ENCODE measurements at regions not wholly inside any gene's neighbourhood (a gene's known extent, or its start where the extent isn't known, plus 50 kb on each side); places are given as distances from the start of the nearest gene placed in this dataset.

- TF ChIP-seq ZNF626 (tag by site-specific recombination; IDR thresholded peaks at IDR 0.05) (no peak), SCRT1 (tag by site-specific recombination; IDR thresholded peaks at IDR 0.05; ENCODE audit: borderline replicate concordance) (no peak), SP2 (tag by site-specific recombination; IDR thresholded peaks at IDR 0.05) (no peak), ZNF704 (tag by site-specific recombination; IDR thresholded peaks at IDR 0.05) (no peak), ZNF514 (tag by site-specific recombination; IDR thresholded peaks at IDR 0.05) (no peak), ZFP3 (tag by site-specific recombination; IDR thresholded peaks at IDR 0.05; ENCODE audit: low read depth) (no peak), ZNF16 (tag by site-specific recombination; IDR thresholded peaks at IDR 0.05; ENCODE audit: low read depth) (no peak), ZFP69B (tag by site-specific recombination; IDR thresholded peaks at IDR 0.05) (no peak), ZBTB17 (tag by site-specific recombination; IDR thresholded peaks at IDR 0.05) (no peak)
- TF ChIP-seq, protein P1, sequence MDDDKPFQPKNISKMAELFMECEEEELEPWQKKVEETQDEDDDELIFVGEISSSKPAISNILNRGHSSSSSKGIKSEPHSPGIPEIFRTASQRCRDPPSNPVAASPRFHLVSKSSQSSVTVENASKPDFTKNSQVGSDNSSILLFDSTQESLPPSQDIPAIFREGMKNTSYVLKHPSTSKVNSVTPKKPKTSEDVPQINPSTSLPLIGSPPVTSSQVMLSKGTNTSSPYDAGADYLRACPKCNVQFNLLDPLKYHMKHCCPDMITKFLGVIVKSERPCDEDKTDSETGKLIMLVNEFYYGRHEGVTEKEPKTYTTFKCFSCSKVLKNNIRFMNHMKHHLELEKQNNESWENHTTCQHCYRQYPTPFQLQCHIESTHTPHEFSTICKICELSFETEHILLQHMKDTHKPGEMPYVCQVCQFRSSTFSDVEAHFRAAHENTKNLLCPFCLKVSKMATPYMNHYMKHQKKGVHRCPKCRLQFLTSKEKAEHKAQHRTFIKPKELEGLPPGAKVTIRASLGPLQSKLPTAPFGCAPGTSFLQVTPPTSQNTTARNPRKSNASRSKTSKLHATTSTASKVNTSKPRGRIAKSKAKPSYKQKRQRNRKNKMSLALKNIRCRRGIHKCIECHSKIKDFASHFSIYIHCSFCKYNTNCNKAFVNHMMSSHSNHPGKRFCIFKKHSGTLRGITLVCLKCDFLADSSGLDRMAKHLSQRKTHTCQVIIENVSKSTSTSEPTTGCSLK (tag by site-specific recombination; IDR thresholded peaks at IDR 0.05): no peak
These were observed 203.9 kb upstream of the SAMSN1 start (continued) for GRCh38 chr21:14750041-14750440.

DNA sequence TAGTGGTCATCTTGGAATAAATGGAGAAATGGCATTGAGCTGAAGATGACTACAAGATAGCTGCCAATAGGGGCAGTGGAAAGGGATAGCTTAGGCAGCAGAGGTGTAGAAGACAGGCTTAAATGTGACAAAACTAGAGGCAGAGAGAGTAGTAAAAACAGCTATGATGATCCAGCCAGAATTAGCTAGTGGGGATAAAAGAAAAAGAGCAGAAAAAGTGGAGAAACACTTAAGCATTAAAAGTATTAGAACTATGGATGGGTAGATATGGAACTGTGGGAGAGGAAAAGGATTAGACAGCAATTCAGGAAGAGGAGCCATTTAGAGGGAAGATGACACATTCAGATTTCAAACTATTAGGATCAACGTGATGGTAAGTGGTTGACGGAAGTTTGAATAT, 202.5 kb upstream of the SAMSN1 start:
- TF ChIP-seq, protein P2, sequence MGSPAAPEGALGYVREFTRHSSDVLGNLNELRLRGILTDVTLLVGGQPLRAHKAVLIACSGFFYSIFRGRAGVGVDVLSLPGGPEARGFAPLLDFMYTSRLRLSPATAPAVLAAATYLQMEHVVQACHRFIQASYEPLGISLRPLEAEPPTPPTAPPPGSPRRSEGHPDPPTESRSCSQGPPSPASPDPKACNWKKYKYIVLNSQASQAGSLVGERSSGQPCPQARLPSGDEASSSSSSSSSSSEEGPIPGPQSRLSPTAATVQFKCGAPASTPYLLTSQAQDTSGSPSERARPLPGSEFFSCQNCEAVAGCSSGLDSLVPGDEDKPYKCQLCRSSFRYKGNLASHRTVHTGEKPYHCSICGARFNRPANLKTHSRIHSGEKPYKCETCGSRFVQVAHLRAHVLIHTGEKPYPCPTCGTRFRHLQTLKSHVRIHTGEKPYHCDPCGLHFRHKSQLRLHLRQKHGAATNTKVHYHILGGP (tag by site-specific recombination; IDR thresholded peaks at IDR 0.05): no peak
- TF ChIP-seq ZNF670 (tag by site-specific recombination; IDR thresholded peaks at IDR 0.05; ENCODE audit: low read depth) (no peak), KLF10 (tag by site-specific recombination; IDR thresholded peaks at IDR 0.05) (no peak), ZEB2 (tag by site-specific recombination; IDR thresholded peaks at IDR 0.05) (no peak), ZNF449 (tag by site-specific recombination; IDR thresholded peaks at IDR 0.05) (no peak), ZNF571 (tag by site-specific recombination; IDR thresholded peaks at IDR 0.05) (no peak), SETDB1 (IDR thresholded peaks at IDR 0.05; ENCODE audit: insufficient read length, low read length) (no peak), ZNF146 (tag by site-specific recombination; IDR thresholded peaks at IDR 0.05) (no peak), KLF17 (tag by site-specific recombination; IDR thresholded peaks at IDR 0.05) (no peak)
- TF ChIP-seq, protein P3, sequence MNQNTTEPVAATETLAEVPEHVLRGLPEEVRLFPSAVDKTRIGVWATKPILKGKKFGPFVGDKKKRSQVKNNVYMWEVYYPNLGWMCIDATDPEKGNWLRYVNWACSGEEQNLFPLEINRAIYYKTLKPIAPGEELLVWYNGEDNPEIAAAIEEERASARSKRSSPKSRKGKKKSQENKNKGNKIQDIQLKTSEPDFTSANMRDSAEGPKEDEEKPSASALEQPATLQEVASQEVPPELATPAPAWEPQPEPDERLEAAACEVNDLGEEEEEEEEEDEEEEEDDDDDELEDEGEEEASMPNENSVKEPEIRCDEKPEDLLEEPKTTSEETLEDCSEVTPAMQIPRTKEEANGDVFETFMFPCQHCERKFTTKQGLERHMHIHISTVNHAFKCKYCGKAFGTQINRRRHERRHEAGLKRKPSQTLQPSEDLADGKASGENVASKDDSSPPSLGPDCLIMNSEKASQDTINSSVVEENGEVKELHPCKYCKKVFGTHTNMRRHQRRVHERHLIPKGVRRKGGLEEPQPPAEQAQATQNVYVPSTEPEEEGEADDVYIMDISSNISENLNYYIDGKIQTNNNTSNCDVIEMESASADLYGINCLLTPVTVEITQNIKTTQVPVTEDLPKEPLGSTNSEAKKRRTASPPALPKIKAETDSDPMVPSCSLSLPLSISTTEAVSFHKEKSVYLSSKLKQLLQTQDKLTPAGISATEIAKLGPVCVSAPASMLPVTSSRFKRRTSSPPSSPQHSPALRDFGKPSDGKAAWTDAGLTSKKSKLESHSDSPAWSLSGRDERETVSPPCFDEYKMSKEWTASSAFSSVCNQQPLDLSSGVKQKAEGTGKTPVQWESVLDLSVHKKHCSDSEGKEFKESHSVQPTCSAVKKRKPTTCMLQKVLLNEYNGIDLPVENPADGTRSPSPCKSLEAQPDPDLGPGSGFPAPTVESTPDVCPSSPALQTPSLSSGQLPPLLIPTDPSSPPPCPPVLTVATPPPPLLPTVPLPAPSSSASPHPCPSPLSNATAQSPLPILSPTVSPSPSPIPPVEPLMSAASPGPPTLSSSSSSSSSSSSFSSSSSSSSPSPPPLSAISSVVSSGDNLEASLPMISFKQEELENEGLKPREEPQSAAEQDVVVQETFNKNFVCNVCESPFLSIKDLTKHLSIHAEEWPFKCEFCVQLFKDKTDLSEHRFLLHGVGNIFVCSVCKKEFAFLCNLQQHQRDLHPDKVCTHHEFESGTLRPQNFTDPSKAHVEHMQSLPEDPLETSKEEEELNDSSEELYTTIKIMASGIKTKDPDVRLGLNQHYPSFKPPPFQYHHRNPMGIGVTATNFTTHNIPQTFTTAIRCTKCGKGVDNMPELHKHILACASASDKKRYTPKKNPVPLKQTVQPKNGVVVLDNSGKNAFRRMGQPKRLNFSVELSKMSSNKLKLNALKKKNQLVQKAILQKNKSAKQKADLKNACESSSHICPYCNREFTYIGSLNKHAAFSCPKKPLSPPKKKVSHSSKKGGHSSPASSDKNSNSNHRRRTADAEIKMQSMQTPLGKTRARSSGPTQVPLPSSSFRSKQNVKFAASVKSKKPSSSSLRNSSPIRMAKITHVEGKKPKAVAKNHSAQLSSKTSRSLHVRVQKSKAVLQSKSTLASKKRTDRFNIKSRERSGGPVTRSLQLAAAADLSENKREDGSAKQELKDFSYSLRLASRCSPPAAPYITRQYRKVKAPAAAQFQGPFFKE (tag by site-specific recombination; IDR thresholded peaks at IDR 0.05; ENCODE audit: borderline replicate concordance): no peak
- Histone ChIP-seq H3K27ac (ENCODE audit: extremely low read depth, low read depth, low read length) (no peak overlapping the region), H3K4me3 (ENCODE audit: low read depth, low read length) (no peak overlapping the region), H3K4me1 (ENCODE audit: control insufficient read depth, insufficient read depth, low read length) (no peaks in the 10 kb centered on the region), H3K36me3 (ENCODE audit: control insufficient read depth in 2 of 2, insufficient read depth in 1 of 2, low read length in 2 of 2) (no peaks in the 10 kb centered on the region), H3K9me3 (ENCODE audit: control insufficient read depth, insufficient read depth, low read depth, low read length) (no peaks in the 10 kb centered on the region)
- POLR2A ChIA-PET: no interaction called here
- CTCF ChIA-PET: no interaction called here
